Glomerular visceral epithelial cell (primary cell): ENCODE measurements at regions not wholly inside any gene's neighbourhood (a gene's known extent, or its start where the extent isn't known, plus 50 kb on each side); places are given as distances from the start of the nearest gene placed in this dataset.
"Not testable (repeated sequence)": the region's sequence is repeated elsewhere in the genome, so short reads cannot be mapped to it uniquely, and the experiment has no call there.

Source experiments
- DNase-seq: peaks from one replicate; pipeline ENCODE4 v3.0.0-alpha.2; 2016; ENCODE audit errors: extremely low spot score

- DNase-seq: no peak
These were observed 107.5 kb upstream of the NCOR2 start for GRCh38 chr12:124674937-124675336.

GRCh38 chr12:124673801-124674617, 106.6 kb upstream of the NCOR2 start:
- no peak for DNase-seq

- not testable (repeated sequence) for DNase-seq
These were observed 101.9 kb upstream of the NCOR2 start for GRCh38 chr12:124669271-124669721.

GRCh38 chr12:124668602-124669001, 101.2 kb upstream of the NCOR2 start:
- DNase-seq: no peak

- DNase-seq: no peak
These were observed 100.3 kb upstream of the NCOR2 start for GRCh38 chr12:124667506-124668326.

- DNase-seq: no peak
These were observed 99.4 kb upstream of the NCOR2 start for GRCh38 chr12:124666722-124667259.

GRCh38 chr12:124665511-124665910, 98.1 kb upstream of the NCOR2 start:
- no peak for DNase-seq

- DNase-seq: no peak
These were observed 97.1 kb upstream of the NCOR2 start for GRCh38 chr12:124664395-124665111.

- no peak for DNase-seq
These were observed 96.5 kb upstream of the NCOR2 start for GRCh38 chr12:124663771-124664366.

- no peak for DNase-seq
These were observed 95.8 kb upstream of the NCOR2 start for GRCh38 chr12:124663206-124663605.

- peak; percentile 60 for DNase-seq
These were observed 93.9 kb upstream of the NCOR2 start for GRCh38 chr12:124661341-124661740.

- DNase-seq: no peak
These were observed 93.4 kb upstream of the NCOR2 start for GRCh38 chr12:124660851-124661250.

GRCh38 chr12:124658806-124659402, 91.5 kb upstream of the NCOR2 start:
- DNase-seq: no peak

- DNase-seq: no peak
These were observed 90.9 kb upstream of the NCOR2 start for GRCh38 chr12:124658302-124658701.

- DNase-seq: no peak
These were observed 89.6 kb upstream of the NCOR2 start for GRCh38 chr12:124656947-124657434.

GRCh38 chr12:124655698-124656516, 88.5 kb upstream of the NCOR2 start:
- DNase-seq: peak; percentile 72

GRCh38 chr12:124655048-124655697, 87.8 kb upstream of the NCOR2 start:
- DNase-seq: peak; percentile 15

GRCh38 chr12:124654666-124655047, 87.2 kb upstream of the NCOR2 start:
- no peak for DNase-seq

GRCh38 chr12:124653169-124653931, 85.9 kb upstream of the NCOR2 start:
- no peak for DNase-seq
